Iris pigment epithelial cell (primary cell): ENCODE measurements at regions not wholly inside any gene's neighbourhood (a gene's known extent, or its start where the extent isn't known, plus 50 kb on each side); places are given as distances from the start of the nearest gene placed in this dataset.

ENCODE experiments used
- DNase-seq: peaks from one replicate; pipeline ENCODE4 v3.0.0-alpha.2; 2011; ENCODE audit warnings: low read depth

DNA sequence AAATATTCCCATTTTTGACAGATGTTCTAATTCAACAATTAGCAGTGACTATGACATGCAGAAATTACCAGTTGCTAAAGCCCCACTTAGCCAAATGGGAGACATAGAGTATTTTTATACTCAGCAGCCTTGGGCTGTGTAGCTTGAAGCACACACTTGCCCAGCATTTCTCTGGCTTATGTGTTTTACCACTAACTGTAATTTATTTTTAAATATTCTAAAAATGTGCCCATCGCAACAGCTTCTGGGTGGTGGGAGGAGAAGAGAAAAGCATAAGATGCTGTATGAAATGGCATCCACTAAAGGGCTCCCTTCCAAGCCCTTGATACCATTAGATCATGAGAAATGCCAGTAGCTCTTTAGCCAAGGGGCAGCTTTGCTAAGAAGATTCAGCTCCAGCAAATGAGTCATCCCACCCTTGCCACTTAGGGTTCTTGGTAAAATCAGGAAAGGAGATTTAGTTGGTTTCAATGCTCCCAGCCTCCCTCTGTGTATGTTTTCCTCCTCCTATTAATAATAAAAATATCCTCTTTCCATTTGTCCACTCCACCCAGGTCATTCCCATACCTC is 462.7 kb upstream of the DEPDC1 start:
- no peak for DNase-seq

GRCh38 chr1:68961143-68961542 is 464.3 kb upstream of the DEPDC1 start:
- no peak for DNase-seq

DNA sequence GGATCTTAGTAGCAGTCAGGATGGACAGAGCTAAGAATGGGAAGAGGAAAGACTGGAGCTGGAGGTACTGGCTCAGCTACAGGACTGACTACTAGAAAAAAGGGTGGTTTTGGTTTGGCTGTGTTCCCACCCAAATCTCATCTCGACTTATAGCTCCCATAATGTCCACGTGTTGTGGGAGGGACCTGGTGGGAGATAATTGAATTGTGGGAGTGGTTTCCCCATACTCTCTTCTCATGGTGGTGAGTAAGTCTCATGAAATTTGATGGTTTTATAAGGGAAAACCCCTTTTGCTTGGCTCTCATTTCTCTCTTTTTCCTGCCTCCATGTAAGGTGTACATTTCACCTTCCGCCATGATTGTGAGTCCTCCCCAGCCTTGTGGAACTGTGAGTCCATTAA is 466.5 kb upstream of the DEPDC1 start:
- no peak for DNase-seq

GRCh38 chr1:68969441-68969840 is 472.6 kb upstream of the DEPDC1 start:
- DNase-seq: no peak

DNA sequence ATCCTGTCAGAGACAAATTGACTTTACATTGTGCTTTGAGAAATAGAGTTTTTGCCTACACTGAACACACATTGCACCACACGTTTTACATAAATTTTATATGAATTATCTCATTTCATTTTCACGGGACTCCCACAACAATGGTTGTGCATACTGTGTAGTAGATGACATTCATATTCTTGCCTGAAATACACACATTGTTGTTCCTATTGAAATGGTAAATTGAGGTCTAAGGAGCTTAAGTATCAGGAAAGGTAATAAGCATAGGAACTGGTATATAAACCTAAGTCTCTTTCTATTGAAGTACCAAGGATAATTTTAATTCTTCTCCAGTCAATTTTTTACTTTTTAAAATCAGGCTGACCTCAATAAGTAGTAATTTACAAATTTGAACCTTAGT is 473.7 kb upstream of the DEPDC1 start:
- no peak for DNase-seq

GRCh38 chr1:68973459-68974244 is 476.8 kb upstream of the DEPDC1 start:
- DNase-seq: peak; percentile 22

- DNase-seq: no peak
Observed at GRCh38 chr1:68974447-68974846, 477.6 kb upstream of the DEPDC1 start.

DNA sequence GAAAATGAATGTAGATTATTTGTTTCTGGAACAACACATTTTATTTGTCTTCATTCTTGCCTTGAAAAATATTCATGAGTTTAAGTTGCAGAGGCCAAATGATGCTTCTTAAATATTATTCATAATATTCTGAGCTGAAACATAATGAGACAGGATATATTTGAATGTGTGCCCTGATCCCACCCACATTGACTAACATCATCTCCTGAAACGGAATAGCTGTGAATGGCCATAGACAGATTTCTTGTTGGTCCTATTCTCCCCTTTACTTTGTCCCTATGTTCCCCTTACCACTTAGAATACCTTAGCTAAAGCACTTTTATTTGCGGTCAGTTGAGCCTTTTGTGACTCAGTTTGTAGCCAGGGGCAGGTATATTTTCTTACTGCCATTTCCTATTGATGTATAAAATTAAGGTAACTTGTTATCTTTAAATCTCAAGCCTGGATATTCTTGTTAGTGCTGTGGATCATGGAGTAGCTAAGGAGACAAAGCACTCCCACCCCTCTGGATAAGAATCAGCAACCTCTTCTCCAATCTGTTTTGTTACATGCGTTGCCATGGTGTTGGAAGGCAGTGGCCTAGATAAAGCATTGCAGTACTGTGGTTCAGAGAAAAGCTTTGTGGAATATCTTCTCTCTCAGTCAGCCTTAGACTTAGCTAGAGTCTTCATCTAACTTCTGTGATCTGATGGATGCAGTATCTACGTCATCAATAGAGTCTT is 478.5 kb upstream of the DEPDC1 start:
- DNase-seq: no peak

DNA sequence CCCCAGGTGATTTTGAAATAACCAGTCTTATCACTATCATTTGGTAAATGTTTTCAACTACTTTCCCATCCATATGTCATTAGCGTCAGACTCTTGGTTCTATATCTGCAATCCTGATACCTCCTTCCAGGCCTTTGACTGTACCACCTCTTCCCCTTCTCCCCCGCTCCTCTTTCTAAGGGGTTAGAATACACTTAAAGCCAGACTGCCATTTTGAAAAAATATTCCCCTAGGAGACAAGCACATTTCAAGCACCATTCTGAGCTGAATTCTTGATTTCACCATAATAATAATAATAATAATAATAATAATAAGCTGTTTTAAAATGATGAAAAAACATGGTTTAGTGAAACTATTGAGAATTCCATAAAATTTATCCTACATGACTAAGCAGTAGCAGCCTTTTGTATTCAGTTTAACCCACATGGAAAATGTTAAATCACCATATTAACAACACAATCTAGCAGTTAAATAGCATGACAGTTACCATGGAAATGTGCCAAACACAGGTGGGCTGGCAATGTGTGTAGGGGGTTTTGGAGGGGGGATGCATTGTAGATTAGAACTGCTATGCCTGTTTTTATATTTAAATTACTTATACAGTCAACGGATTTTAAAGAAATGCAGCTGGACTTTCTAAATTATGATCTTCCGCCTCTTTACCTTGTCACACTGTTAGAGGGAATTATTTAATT is 480.2 kb upstream of the DEPDC1 start:
- no peak for DNase-seq

GRCh38 chr1:68979891-68980290 is 483.0 kb upstream of the DEPDC1 start:
- DNase-seq: no peak

- DNase-seq: no peak
Observed at GRCh38 chr1:68984289-68984688, 487.4 kb upstream of the DEPDC1 start.

GRCh38 chr1:68994096-68994495 is 497.2 kb upstream of the DEPDC1 start:
- DNase-seq: no peak

DNA sequence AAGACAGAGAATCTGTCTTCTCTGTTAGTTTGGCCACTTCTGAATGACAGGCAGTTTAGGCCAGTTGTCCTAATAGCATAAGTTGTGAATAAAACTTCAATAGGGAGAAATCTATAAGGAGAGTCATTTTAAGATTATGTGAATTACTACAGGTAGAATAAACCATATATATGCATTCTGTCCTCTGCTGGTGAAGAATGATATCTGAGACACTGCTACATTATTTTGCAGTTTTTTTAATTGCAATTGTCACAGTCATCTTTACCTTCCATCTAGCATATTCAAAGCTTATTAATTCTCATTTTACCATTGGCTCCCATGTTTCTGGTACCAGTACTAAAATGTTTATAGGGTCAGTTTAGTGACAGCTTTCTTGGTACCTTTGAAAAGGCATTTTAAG is 519.6 kb upstream of the DEPDC1 start:
- no peak for DNase-seq

DNA sequence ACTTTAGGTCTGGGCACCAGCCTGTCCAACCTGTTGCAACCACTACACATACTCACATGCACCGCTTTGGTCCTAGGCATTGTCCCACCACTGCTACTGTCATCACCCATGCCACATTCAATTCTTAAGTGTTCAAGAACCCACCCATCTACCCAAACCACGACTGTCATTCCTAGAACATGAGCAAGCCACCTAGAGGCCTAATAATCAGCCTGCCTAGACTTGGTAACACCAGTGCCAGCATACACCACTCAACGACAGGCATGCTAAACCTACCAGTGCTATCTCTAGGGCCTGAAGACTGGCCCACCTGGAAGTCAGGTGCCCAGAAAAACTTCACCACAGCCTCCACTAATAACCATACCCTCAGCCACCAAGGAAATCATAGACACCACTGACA is 532.8 kb upstream of the DEPDC1 start:
- DNase-seq: no peak

DNA sequence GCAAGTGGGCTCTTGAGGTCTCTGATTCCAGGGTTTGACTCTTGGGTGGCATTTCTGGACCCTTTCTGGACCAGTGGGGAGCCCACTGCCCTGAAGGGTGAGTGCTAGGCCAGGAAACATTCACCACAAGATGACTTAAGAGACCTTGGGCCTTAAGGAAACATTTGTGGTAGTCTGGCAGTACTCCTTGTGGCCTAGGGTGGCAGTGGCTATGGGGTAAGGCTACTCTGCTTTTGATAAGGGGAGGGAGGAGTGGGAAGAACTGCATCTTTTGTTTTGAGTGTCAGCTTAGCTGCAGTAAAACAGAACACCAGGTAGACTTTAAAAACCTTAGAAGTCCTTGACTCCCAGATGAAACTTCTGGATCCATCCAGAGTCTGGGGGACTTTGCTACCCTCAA is 529.3 kb upstream of the LRRC7 start:
- DNase-seq: no peak

GRCh38 chr1:69045572-69045971 is 522.1 kb upstream of the LRRC7 start:
- no peak for DNase-seq

GRCh38 chr1:69055194-69055593 is 512.5 kb upstream of the LRRC7 start:
- no peak for DNase-seq

GRCh38 chr1:69058454-69058853 is 509.3 kb upstream of the LRRC7 start:
- DNase-seq: no peak

DNA sequence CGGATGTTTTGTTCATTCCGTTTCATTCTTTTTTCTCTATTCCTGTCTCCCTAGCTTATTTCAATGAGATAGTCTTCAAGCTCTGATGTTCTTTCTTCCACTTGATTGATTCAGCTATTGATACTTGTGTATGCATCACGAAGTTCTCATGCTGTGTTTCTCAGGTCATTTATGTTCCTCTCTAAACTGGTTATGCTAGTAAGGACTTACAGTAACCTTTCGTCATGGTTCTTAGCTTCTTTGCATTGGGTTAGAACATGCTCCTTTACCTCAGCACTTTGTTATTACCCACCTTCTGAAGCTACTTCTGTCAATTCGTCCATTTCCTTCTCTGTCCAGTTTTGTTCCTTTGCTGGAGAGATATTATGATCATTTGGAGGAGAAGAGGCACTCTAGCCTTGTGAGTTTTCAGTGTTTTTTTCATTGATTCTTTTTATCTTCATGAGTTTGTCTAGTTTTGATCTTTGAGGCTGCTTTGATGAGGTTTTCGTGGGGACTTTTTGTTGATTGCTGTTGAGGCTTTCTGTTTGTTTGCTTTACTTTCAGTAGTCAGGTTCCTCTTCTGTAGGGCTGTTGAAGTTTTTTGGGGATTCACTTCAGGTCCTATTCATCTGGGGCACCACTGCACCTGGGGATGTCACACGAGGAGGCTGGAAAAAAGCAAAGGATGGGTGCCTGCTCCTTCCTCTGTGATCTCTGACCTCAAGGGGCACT is 496.9 kb upstream of the LRRC7 start:
- DNase-seq: no peak

DNA sequence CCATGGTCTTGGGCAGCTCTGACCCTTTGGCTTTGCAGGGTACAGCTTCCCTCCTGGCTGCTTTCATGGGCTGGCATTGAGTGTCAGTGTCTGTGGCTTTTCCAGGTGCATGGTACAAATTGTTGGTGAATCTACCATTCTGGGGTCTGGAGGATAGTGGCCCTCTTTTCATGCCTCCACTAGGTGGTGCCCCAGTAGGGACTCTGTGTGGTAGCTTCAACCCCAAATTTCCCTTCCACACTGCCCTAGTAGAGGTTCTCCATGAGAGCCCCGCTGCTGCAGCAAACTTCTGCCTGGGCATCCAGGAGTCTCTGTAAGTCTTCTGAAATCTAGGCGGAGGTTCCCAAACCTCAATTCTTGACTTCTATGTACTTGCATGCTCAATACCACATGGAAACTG is 494.5 kb upstream of the LRRC7 start:
- no peak for DNase-seq

- DNase-seq: no peak
Observed at GRCh38 chr1:69076631-69077030, 491.1 kb upstream of the LRRC7 start.

GRCh38 chr1:69077198-69077597 is 490.5 kb upstream of the LRRC7 start:
- DNase-seq: no peak
